ENCODE measurements at regions not wholly inside any gene's neighbourhood (a gene's known extent, or its start where the extent isn't known, plus 50 kb on each side); places are given as distances from the start of the nearest gene placed in this dataset.

GRCh38 chr19:13700621-13701020 is 63.7 kb upstream of the MRI1 start:
- no peak for TF ChIP-seq L3MBTL2 (conservative IDR thresholded peaks at IDR 0.05)
- no peak for TF ChIP-seq FOXA1 (IDR thresholded peaks at IDR 0.05)
- no peak for TF ChIP-seq BHLHE40 (IDR thresholded peaks at IDR 0.05; ENCODE audit: borderline replicate concordance)
- no peak for TF ChIP-seq ARNT (IDR thresholded peaks at IDR 0.05)
- POLR2A ChIA-PET, result no interaction called here
- DNase-seq (ENCODE audit: extremely low spot score), result no peak
- CTCF ChIA-PET, result no interaction called here

- ChIA-PET CTCF (no interaction called here), POLR2A (no interaction called here)
- TF ChIP-seq TARDBP (IDR thresholded peaks at IDR 0.05) (no peak), CTBP1 (IDR thresholded peaks at IDR 0.05; ENCODE audit: borderline replicate concordance) (no peak), LEF1 (IDR thresholded peaks at IDR 0.05; ENCODE audit: borderline replicate concordance) (no peak), FOXM1 (IDR thresholded peaks at IDR 0.05; ENCODE audit: borderline replicate concordance) (no peak), L3MBTL2 (conservative IDR thresholded peaks at IDR 0.05) (no peak), ZNF384 (IDR thresholded peaks at IDR 0.05) (no peak), SP1 (IDR thresholded peaks at IDR 0.05) (no peak), HDGF (IDR thresholded peaks at IDR 0.05; ENCODE audit: borderline replicate concordance) (no peak), ELF4 (IDR thresholded peaks at IDR 0.05) (no peak), FOXA1 (IDR thresholded peaks at IDR 0.05) (no peak), BHLHE40 (IDR thresholded peaks at IDR 0.05; ENCODE audit: borderline replicate concordance) (no peak), FOXK2 (IDR thresholded peaks at IDR 0.05) (no peak), NFRKB (IDR thresholded peaks at IDR 0.05) (no peak), SUZ12 (IDR thresholded peaks at IDR 0.05) (no peak), ARNT (IDR thresholded peaks at IDR 0.05) (no peak), PKNOX1 (IDR thresholded peaks at IDR 0.05) (no peak)
- DNase-seq (ENCODE audit: extremely low spot score), result no peak
These were observed 64.5 kb upstream of the MRI1 start for GRCh38 chr19:13699786-13700185.

- ChIA-PET CTCF (no interaction called here), POLR2A (no interaction called here)
- TF ChIP-seq FOXA1 (IDR thresholded peaks at IDR 0.05) (no peak), ELF4 (IDR thresholded peaks at IDR 0.05) (no peak), L3MBTL2 (conservative IDR thresholded peaks at IDR 0.05) (no peak), BHLHE40 (IDR thresholded peaks at IDR 0.05; ENCODE audit: borderline replicate concordance) (no peak), ARNT (IDR thresholded peaks at IDR 0.05) (no peak), ZNF384 (IDR thresholded peaks at IDR 0.05) (no peak), HDGF (IDR thresholded peaks at IDR 0.05; ENCODE audit: borderline replicate concordance) (no peak), PKNOX1 (IDR thresholded peaks at IDR 0.05) (no peak), FOXM1 (IDR thresholded peaks at IDR 0.05; ENCODE audit: borderline replicate concordance) (no peak), LEF1 (IDR thresholded peaks at IDR 0.05; ENCODE audit: borderline replicate concordance) (no peak), CTBP1 (IDR thresholded peaks at IDR 0.05; ENCODE audit: borderline replicate concordance) (no peak), SUZ12 (IDR thresholded peaks at IDR 0.05) (no peak)
- DNase-seq (ENCODE audit: extremely low spot score), result no peak
These were observed 67.5 kb upstream of the MRI1 start for GRCh38 chr19:13696839-13697238.

- TF ChIP-seq ARNT (IDR thresholded peaks at IDR 0.05), result no peak
- TF ChIP-seq CTBP1 (IDR thresholded peaks at IDR 0.05; ENCODE audit: borderline replicate concordance), result no peak
- no peak for TF ChIP-seq L3MBTL2 (conservative IDR thresholded peaks at IDR 0.05)
- no peak for DNase-seq (ENCODE audit: extremely low spot score)
- ChIA-PET POLR2A (no interaction called here), CTCF (interaction anchor here (1.0 kb wide), 1 partner anchor 268 kb away, joined by 3 read pairs; no protein-coding TSS in a partner anchor)
These were observed 70.4 kb upstream of the MRI1 start for GRCh38 chr19:13693889-13694288.

GRCh38 chr19:13691569-13692435 is 72.5 kb upstream of the MRI1 start:
- POLR2A ChIA-PET, result no interaction called here
- no peak for TF ChIP-seq CTBP1 (IDR thresholded peaks at IDR 0.05; ENCODE audit: borderline replicate concordance)
- no peak for TF ChIP-seq NFRKB (IDR thresholded peaks at IDR 0.05)
- no peak for TF ChIP-seq SP1 (IDR thresholded peaks at IDR 0.05)
- TF ChIP-seq LEF1 (IDR thresholded peaks at IDR 0.05; ENCODE audit: borderline replicate concordance), result no peak
- no peak for TF ChIP-seq ARNT (IDR thresholded peaks at IDR 0.05)
- TF ChIP-seq BHLHE40 (IDR thresholded peaks at IDR 0.05; ENCODE audit: borderline replicate concordance), result no peak
- no peak for TF ChIP-seq FOXK2 (IDR thresholded peaks at IDR 0.05)
- TF ChIP-seq SUZ12 (IDR thresholded peaks at IDR 0.05), result no peak
- no peak for TF ChIP-seq FOXA1 (IDR thresholded peaks at IDR 0.05)
- TF ChIP-seq ELF4 (IDR thresholded peaks at IDR 0.05), result no peak
- no peak for TF ChIP-seq PKNOX1 (IDR thresholded peaks at IDR 0.05)
- TF ChIP-seq HDGF (IDR thresholded peaks at IDR 0.05; ENCODE audit: borderline replicate concordance), result no peak
- no peak for TF ChIP-seq ZNF384 (IDR thresholded peaks at IDR 0.05)
- no peak for TF ChIP-seq FOXM1 (IDR thresholded peaks at IDR 0.05; ENCODE audit: borderline replicate concordance)
- no peak for TF ChIP-seq TARDBP (IDR thresholded peaks at IDR 0.05)
- CTCF ChIA-PET, result no interaction called here
- DNase-seq (ENCODE audit: extremely low spot score), result no peak

GRCh38 chr19:13689085-13689484 is 75.2 kb upstream of the MRI1 start:
- CTCF ChIA-PET, result no interaction called here
- POLR2A ChIA-PET, result interaction anchor here (1.1 kb wide), 1 partner anchor 42 kb away, joined by 3 read pairs; no protein-coding TSS in a partner anchor
- TF ChIP-seq HDGF (IDR thresholded peaks at IDR 0.05; ENCODE audit: borderline replicate concordance), result no peak
- TF ChIP-seq SP1 (IDR thresholded peaks at IDR 0.05), result no peak
- TF ChIP-seq ZNF384 (IDR thresholded peaks at IDR 0.05), result no peak
- no peak for TF ChIP-seq PKNOX1 (IDR thresholded peaks at IDR 0.05)
- peak; percentile 92 for TF ChIP-seq L3MBTL2 (conservative IDR thresholded peaks at IDR 0.05)
- DNase-seq (ENCODE audit: extremely low spot score), result peak; percentile 49

All from HEK293T (cell line).